Upper lobe of left lung (tissue), 6 donors: ENCODE measurements at regions not wholly inside any gene's neighbourhood (a gene's known extent, or its start where the extent isn't known, plus 50 kb on each side); places are given as distances from the start of the nearest gene placed in this dataset.

Experiments
- ATAC-seq, 2 donors: fragments of 200-7000 bp; cut with Tn5 transposase; one replicate each; pipeline ENCODE4 v1.9.1; 2022; ENCODE audit warnings: mild to moderate bottlenecking in 2 of 2, moderate library complexity in 2 of 2; ENCODE audit not compliant: low FRiP score in 2 of 2
- DNase-seq, 2 donors: peaks; one replicate each; pipeline ENCODE4 v3.0.0-alpha.2; 2019 to 2020
- H3K27ac ChIP-seq, 4 donors: fragments of 200-600 bp; sonication (generic); one replicate each; pipeline ENCODE4 v1.5.1; 2016 to 2019
- H3K27me3 ChIP-seq, 4 donors: fragments of 200-600 bp; sonication (generic); one replicate each; pipeline ENCODE4 v1.5.1; 2017 to 2019
- H3K36me3 ChIP-seq, 4 donors: fragments of 200-600 bp; sonication (generic); one replicate each; pipeline ENCODE4 v1.5.1; 2016 to 2019
- H3K4me1 ChIP-seq, 4 donors: fragments of 200-600 bp; sonication (generic); one replicate each; pipeline ENCODE4 v1.5.1; 2018 to 2019
- H3K4me3 ChIP-seq, 4 donors: fragments of 200-600 bp; sonication (generic); one replicate each; pipeline ENCODE4 v1.5.1; 2017 to 2019; ENCODE audit warnings: mild to moderate bottlenecking in 2 of 4, moderate library complexity in 1 of 4
- H3K9me3 ChIP-seq, 4 donors: fragments of 200-600 bp; sonication (generic); one replicate each; pipeline ENCODE4 v1.5.1; 2018 to 2019
- CTCF ChIP-seq, 6 experiments: fragments of 450-650 bp in 4 of 6; fragments of 200-600 bp in 2 of 6; sonication (generic) in 2 of 6; IDR thresholded peaks; one replicate each; pipeline ENCODE4 v1.5.1; 2016 to 2019; ENCODE audit warnings: antibody characterized with exemption in 6 of 6
- EP300 ChIP-seq, 4 donors: sonication (generic); formaldehyde crosslinking; IDR thresholded peaks; one replicate each; pipeline ENCODE4 v1.5.1; 2017; ENCODE audit warnings: antibody characterized with exemption in 4 of 4, control low read depth in 2 of 4
- POLR2A ChIP-seq, 4 donors: fragments of 450-650 bp; IDR thresholded peaks; one replicate each; pipeline ENCODE4 v1.5.1; 2016 to 2017; ENCODE audit warnings: antibody characterized with exemption in 4 of 4, mild to moderate bottlenecking in 2 of 4
- POLR2AphosphoS5 ChIP-seq, 2 donors: sonication (generic); formaldehyde crosslinking; IDR thresholded peaks; one replicate each; pipeline ENCODE4 v1.5.1; 2017; ENCODE audit warnings: antibody characterized with exemption in 2 of 2
- WGBS, 2 donors: methylation state at CpG; one replicate each; pipeline ENCODE4 v1.1.5; 2017 to 2018; 5-methylcytosine and 5-hydroxymethylcytosine counted together
- donor health status: DM: no; HTN: no; CAD: no; lungs with moderate emphysema.
- donor health status: DM: no; HTN: yes; CAD: no; lungs with severe emphysema.

DNA sequence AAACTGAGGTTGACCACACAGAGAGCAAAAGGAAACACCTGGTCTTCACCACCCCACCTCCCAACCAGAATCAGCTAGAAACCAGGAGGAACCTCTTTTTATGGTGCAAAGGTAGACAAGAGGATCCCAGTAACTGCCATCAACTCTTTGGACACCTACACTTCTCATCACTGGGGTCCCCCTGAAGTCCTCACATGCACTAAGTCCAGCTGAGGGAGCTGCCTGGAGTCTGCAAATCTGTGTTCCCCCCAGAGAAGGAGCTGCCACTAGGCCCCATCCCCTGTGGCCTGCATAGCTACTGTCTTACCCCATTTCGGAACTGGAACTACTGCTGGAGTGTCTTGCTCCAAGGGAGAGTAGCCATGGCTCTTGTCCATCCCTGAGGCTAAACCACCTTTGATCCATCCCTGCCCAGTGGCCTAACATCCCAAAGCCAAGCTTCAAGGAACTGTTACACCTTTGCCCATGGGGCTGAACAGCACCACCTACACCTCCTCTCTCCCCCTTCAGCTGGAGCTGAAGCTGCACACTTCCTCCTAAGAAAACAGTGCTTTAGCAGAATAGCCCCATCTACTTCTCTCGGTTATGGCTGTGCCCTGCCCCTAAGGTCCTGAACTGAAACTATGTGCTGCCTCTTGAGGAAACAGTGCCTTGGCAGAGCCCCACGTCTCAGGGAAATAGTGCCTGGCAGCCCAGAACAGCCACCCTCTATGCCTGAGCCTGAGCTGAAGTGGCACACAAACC is 85.4 kb upstream of the CD53 start:
- Histone ChIP-seq H3K4me1 (no peaks in the 10 kb centered on the region), H3K36me3 (no peaks in the 10 kb centered on the region), H3K27me3 (no peaks in the 10 kb centered on the region), H3K27ac (peak overlapping the region in 1 of 4 donors; percentile 57), H3K4me3 (no peak overlapping the region), H3K9me3 (peaks cover 0 to 7% (median 3%) of the 10 kb centered on the region in 4 donors)
- no peak for DNase-seq
- WGBS, 2 donors: 7 to 29% methylated on average over 2 to 3 of the region's 3 CpGs
- TF ChIP-seq POLR2A (IDR thresholded peaks at IDR 0.05) (no peak), EP300 (IDR thresholded peaks at IDR 0.05) (no peak), POLR2AphosphoS5 (IDR thresholded peaks at IDR 0.05) (no peak), CTCF (IDR thresholded peaks at IDR 0.05) (no peak)
- peak; percentile 24 to 56 for ATAC-seq

DNA sequence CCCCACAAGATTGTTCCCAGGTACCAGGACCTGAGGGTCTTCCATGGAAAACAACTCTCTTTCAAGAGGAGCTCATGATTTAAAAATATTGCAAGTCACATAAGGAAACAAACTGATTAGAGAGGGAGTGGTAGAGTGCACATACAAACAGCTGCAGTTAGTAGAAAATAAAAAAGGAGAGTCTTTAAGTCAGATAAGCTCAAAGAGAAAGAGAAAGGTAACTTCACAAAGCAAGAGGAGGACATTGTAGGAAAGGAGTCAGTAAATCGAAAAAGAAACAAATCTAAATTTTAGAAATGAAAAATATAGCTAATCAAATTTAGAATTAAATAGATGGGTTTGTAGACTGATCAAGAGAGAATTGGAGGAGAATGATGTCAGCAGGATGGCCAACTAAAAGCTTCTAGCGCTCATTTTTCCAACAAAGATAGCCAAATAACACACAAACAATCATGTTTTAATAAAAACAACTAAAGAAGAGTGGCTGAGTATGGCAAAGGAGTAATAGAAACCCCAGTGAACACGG is 86.1 kb upstream of the CD53 start:
- no peak overlapping the region for H3K4me3 ChIP-seq
- H3K9me3 ChIP-seq: peaks cover 0 to 7% (median 3%) of the 10 kb centered on the region in 4 donors
- TF ChIP-seq POLR2A (IDR thresholded peaks at IDR 0.05) (no peak), CTCF (IDR thresholded peaks at IDR 0.05) (no peak), POLR2AphosphoS5 (IDR thresholded peaks at IDR 0.05) (no peak), EP300 (IDR thresholded peaks at IDR 0.05) (no peak)
- ATAC-seq: no peak
- H3K27me3 ChIP-seq: no peaks in the 10 kb centered on the region
- DNase-seq: no peak
- no peaks in the 10 kb centered on the region for H3K4me1 ChIP-seq
- H3K36me3 ChIP-seq: no peaks in the 10 kb centered on the region
- WGBS, 2 donors: 55 to 56% methylated on average over 3 of the region's 3 CpGs
- H3K27ac ChIP-seq: no peak overlapping the region

GRCh38 chr1:110785612-110786011 is 87.3 kb upstream of the CD53 start:
- TF ChIP-seq CTCF (IDR thresholded peaks at IDR 0.05): no peak
- TF ChIP-seq EP300 (IDR thresholded peaks at IDR 0.05): no peak
- no peak for TF ChIP-seq POLR2A (IDR thresholded peaks at IDR 0.05)
- no peak for TF ChIP-seq POLR2AphosphoS5 (IDR thresholded peaks at IDR 0.05)
- ATAC-seq: no peak
- WGBS, 2 donors: 38 to 73% methylated on average over 2 of the region's 2 CpGs

DNA sequence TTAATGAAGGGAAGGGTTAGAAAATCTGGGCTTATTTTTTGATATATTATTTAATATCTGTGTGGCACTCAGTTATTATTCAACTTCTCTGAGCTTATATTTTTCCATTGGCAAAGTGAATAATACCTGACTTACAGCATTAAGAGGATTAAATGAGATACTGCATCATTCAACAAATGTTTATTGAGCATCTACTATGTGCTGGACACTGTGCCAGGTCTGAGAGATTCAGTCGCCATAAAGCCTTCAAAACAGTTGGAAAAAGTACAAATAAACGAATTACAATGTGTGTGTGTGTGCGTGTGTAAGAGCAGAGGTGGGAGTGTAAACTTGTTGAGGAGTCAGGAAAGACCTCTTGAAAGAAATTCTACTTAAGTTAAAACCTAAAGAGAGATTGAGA is 87.9 kb upstream of the CD53 start:
- WGBS, 2 donors: 54 to 60% methylated on average over 3 of the region's 3 CpGs
- Histone ChIP-seq H3K9me3 (peaks cover 0 to 7% (median 3%) of the 10 kb centered on the region in 4 donors), H3K27ac (no peak overlapping the region), H3K4me1 (peaks cover 0 to 6% (median 0%) of the 10 kb centered on the region in 4 donors), H3K27me3 (peaks cover 0 to 2% (median 0%) of the 10 kb centered on the region in 4 donors), H3K4me3 (no peak overlapping the region), H3K36me3 (no peaks in the 10 kb centered on the region)
- ATAC-seq (no peak), DNase-seq (no peak)
- TF ChIP-seq POLR2AphosphoS5 (IDR thresholded peaks at IDR 0.05) (no peak), CTCF (IDR thresholded peaks at IDR 0.05) (no peak), EP300 (IDR thresholded peaks at IDR 0.05) (no peak), POLR2A (IDR thresholded peaks at IDR 0.05) (no peak)

More at GRCh38 chr1:110785612-110786011, 87.3 kb upstream of the CD53 start:
- DNase-seq: no peak
- no peak overlapping the region for H3K27ac ChIP-seq
- peaks cover 0 to under 1% (median 0%) of the 10 kb centered on the region in 4 donors for H3K27me3 ChIP-seq
- peaks cover 0 to 4% (median 0%) of the 10 kb centered on the region in 4 donors for H3K4me1 ChIP-seq
- H3K36me3 ChIP-seq: no peaks in the 10 kb centered on the region
- peaks cover 0 to 7% (median 3%) of the 10 kb centered on the region in 4 donors for H3K9me3 ChIP-seq
- H3K4me3 ChIP-seq: no peak overlapping the region
